HL-60 (cell line): ENCODE measurements at regions not wholly inside any gene's neighbourhood (a gene's known extent, or its start where the extent isn't known, plus 50 kb on each side); places are given as distances from the start of the nearest gene placed in this dataset.

Experiments used
- POLR2AphosphoS5 ChIP-seq: IDR thresholded peaks from 2 replicates; pipeline ENCODE4 v1.6.1; 2012; ENCODE audit warnings: low read depth
- TF ChIP-seq, protein P1 (sequence below): IDR thresholded peaks from one replicate; pipeline ENCODE4 v1.5.1; 2011; ENCODE audit warnings: low read length, control low read depth, inconsistent platforms; ENCODE audit not compliant: insufficient read depth

DNA sequence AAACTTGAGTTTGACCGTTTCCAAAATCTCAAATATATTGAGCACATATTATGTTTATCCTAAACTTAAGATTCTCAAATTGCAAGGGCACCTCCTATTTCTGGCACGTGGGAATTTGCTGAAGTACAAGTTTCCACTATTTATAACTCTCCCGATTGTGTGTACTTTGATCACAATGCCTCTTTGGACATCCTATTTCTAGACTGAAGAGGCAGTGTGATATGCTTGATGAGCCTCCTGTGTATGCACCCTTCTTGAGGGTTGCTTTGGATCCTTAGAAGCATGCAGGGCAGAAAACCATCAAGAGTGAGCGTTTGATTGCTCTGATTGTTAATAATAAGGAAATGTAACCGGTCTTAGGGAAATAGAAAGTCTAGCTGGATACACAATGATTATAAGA lies 218.9 kb upstream of the RBM19 start:
- TF ChIP-seq, protein P1, sequence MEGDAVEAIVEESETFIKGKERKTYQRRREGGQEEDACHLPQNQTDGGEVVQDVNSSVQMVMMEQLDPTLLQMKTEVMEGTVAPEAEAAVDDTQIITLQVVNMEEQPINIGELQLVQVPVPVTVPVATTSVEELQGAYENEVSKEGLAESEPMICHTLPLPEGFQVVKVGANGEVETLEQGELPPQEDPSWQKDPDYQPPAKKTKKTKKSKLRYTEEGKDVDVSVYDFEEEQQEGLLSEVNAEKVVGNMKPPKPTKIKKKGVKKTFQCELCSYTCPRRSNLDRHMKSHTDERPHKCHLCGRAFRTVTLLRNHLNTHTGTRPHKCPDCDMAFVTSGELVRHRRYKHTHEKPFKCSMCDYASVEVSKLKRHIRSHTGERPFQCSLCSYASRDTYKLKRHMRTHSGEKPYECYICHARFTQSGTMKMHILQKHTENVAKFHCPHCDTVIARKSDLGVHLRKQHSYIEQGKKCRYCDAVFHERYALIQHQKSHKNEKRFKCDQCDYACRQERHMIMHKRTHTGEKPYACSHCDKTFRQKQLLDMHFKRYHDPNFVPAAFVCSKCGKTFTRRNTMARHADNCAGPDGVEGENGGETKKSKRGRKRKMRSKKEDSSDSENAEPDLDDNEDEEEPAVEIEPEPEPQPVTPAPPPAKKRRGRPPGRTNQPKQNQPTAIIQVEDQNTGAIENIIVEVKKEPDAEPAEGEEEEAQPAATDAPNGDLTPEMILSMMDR = no peak
- no peak for TF ChIP-seq POLR2AphosphoS5
